K562 (cell line): ENCODE measurements at regions not wholly inside any gene's neighbourhood (a gene's known extent, or its start where the extent isn't known, plus 50 kb on each side); places are given as distances from the start of the nearest gene placed in this dataset.

Experiments
- CBX8 ChIP-seq: fragments of 200-600 bp; sonication (generic); IDR thresholded peaks from 2 replicates; pipeline ENCODE4 v1.6.1; 2012; ENCODE audit warnings: borderline replicate concordance, mixed run types, low read depth, mild to moderate bottlenecking, moderate library complexity, mixed read lengths, low read length, control low read depth, inconsistent platforms; ENCODE audit not compliant: poor library complexity, severe bottlenecking; ENCODE audit errors: extremely low read depth
- CCNT2 ChIP-seq: IDR thresholded peaks from 2 replicates; pipeline ENCODE4 v1.6.1; 2011; ENCODE audit warnings: borderline replicate concordance, low read depth, mild to moderate bottlenecking, moderate library complexity, mixed read lengths, low read length; ENCODE audit not compliant: insufficient read length; ENCODE audit errors: extremely low read depth
- CTCF ChIP-seq, 3 experiments: IDR thresholded peaks in 2 of 3; conservative IDR thresholded peaks in 1 of 3; 2 replicates each; pipeline ENCODE4 v1.5.1; 2011 to 2012; ENCODE audit warnings: low read length in 3 of 3, mild to moderate bottlenecking in 3 of 3, control low read depth in 2 of 3, improper control_type of control experiment in 1 of 3, inconsistent platforms in 1 of 3, low read depth in 1 of 3, mixed read lengths in 1 of 3, moderate library complexity in 1 of 3; ENCODE audit not compliant: insufficient read depth in 2 of 3
- EP300 ChIP-seq: IDR thresholded peaks from 2 replicates; pipeline ENCODE4 v1.6.1; 2012; ENCODE audit warnings: low read length, improper control_type of control experiment
- EZH2 ChIP-seq: IDR thresholded peaks from 2 replicates; pipeline ENCODE4 v1.6.1; 2012; ENCODE audit warnings: low read depth, mild to moderate bottlenecking, inconsistent platforms, low read length, borderline replicate concordance
- GABPA ChIP-seq: fragments of 200-800 bp; sonication (Bioruptor generic); conservative IDR thresholded peaks from 2 replicates; pipeline ENCODE4 v1.6.1; 2016; ENCODE audit warnings: low read depth, missing genetic modification characterization, missing compliant biosample characterization
- MAFK ChIP-seq: IDR thresholded peaks from 2 replicates; pipeline ENCODE4 v1.6.1; 2011; ENCODE audit warnings: low read length, improper control_type of control experiment
- NFATC3 ChIP-seq: fragments of 450-650 bp; IDR thresholded peaks from 2 replicates; pipeline ENCODE4 v1.6.1; 2017; ENCODE audit warnings: mild to moderate bottlenecking
- NR4A1 ChIP-seq, 2 experiments: fragments of 250-450 bp in 1 of 2; fragments of 450-650 bp in 1 of 2; sonication (Bioruptor Pico) in 1 of 2; IDR thresholded peaks; 2 replicates each; pipeline versions ENCODE4 v1.4.0 to v1.6.1; 2016 to 2020; ENCODE audit warnings: mild to moderate bottlenecking in 2 of 2, missing compliant biosample characterization in 1 of 2, missing genetic modification characterization in 1 of 2, moderate library complexity in 1 of 2
- RCOR1 ChIP-seq, 2 experiments: IDR thresholded peaks; 2 replicates each; pipeline ENCODE4 v1.6.1; 2012; ENCODE audit warnings: low read depth in 2 of 2, low read length in 2 of 2, borderline replicate concordance in 1 of 2, improper control_type of control experiment in 1 of 2
- REST ChIP-seq, 2 experiments: fragments of 450-650 bp; formaldehyde crosslinking in 1 of 2; IDR thresholded peaks; 2 replicates each; pipeline versions ENCODE4 v1.4.0 to v1.6.1; 2014 to 2020; ENCODE audit warnings: mild to moderate bottlenecking in 2 of 2, borderline replicate concordance in 1 of 2, low read depth in 1 of 2
- SMAD1 ChIP-seq: fragments of 150-350 bp; IDR thresholded peaks from 2 replicates; pipeline ENCODE4 v1.6.1; 2014; ENCODE audit warnings: low read length, low read depth; ENCODE audit not compliant: partially characterized antibody
- SREBF2 ChIP-seq: sonication (generic); formaldehyde crosslinking; IDR thresholded peaks from 2 replicates; pipeline ENCODE4 v1.4.0; 2020; ENCODE audit warnings: mild to moderate bottlenecking, missing genetic modification reagents

GRCh38 chr5:58913406-58913990 lies 330.6 kb downstream of the RAB3C start:
- TF ChIP-seq CTCF (IDR thresholded peaks at IDR 0.05 in 2 of 3, conservative IDR thresholded peaks at IDR 0.05 in 1 of 3; ENCODE audit: insufficient read depth in 2 of 3, low read depth in 1 of 3, low read length in 3 of 3) (no peak), EP300 (no peak), SMAD1 (no peak), MAFK (no peak), CBX8 (no peak), SREBF2 (CRISPR knock-in tag) (no peak), CCNT2 (no peak), GABPA (no peak), NR4A1 (CRISPR knock-in tag; IDR thresholded peaks at IDR 0.05) (no peak), NR4A1 (tag; IDR thresholded peaks at IDR 0.05) (no peak), EZH2 (no peak), RCOR1 (IDR thresholded peaks at IDR 0.05; ENCODE audit: borderline replicate concordance in 1 of 2, low read depth in 2 of 2, low read length in 2 of 2) (no peak), REST (IDR thresholded peaks at IDR 0.05; ENCODE audit: borderline replicate concordance) (no peak), REST (CRISPR knock-in tag; IDR thresholded peaks at IDR 0.05; ENCODE audit: low read depth) (no peak), NFATC3 (no peak)
